ENCODE measurements at regions not wholly inside any gene's neighbourhood (a gene's known extent, or its start where the extent isn't known, plus 50 kb on each side); places are given as distances from the start of the nearest gene placed in this dataset.
"Not testable (repeated sequence)": the region's sequence is repeated elsewhere in the genome, so short reads cannot be mapped to it uniquely, and the experiment has no call there.

GRCh38 chr9:115781070-115781736 lies 372.4 kb upstream of the PAPPA start:
- Histone ChIP-seq H3K4me1 (ENCODE audit: insufficient read depth, low read length) (no peaks in the 10 kb centered on the region), H3K4me3 (ENCODE audit: low read length) (no peak overlapping the region), H3K36me3 (ENCODE audit: insufficient read depth, low read length) (no peaks in the 10 kb centered on the region), H3K27me3 (ENCODE audit: insufficient read depth, low read length) (no peaks in the 10 kb centered on the region), H3K27ac (ENCODE audit: low read depth, low read length) (no peak overlapping the region), H3K9ac (ENCODE audit: low read depth, low read length) (no peak overlapping the region), H3K9me3 (ENCODE audit: insufficient read depth, low read depth, low read length) (no peaks in the 10 kb centered on the region)
- WGBS = 94% methylated on average over 3 of the region's 4 CpGs

GRCh38 chr9:115786321-115786720 lies 367.3 kb upstream of the PAPPA start:
- H3K4me1 ChIP-seq (ENCODE audit: insufficient read depth, low read length) = peaks cover 6% of the 10 kb centered on the region
- H3K4me3 ChIP-seq (ENCODE audit: low read length) = no peak overlapping the region
- no peaks in the 10 kb centered on the region for H3K36me3 ChIP-seq (ENCODE audit: insufficient read depth, low read length)
- no peaks in the 10 kb centered on the region for H3K27me3 ChIP-seq (ENCODE audit: insufficient read depth, low read length)
- no peaks in the 10 kb centered on the region for H3K9me3 ChIP-seq (ENCODE audit: insufficient read depth, low read depth, low read length)
- no peak overlapping the region for H3K9ac ChIP-seq (ENCODE audit: low read depth, low read length)
- whole genome bisulfite sequencing = 86% methylated on average over 2 of the region's 2 CpGs
- H3K27ac ChIP-seq (ENCODE audit: low read depth, low read length) = no peak overlapping the region

GRCh38 chr9:115790520-115790919 lies 363.1 kb upstream of the PAPPA start:
- 93% methylated on average over 6 of the region's 6 CpGs for WGBS
- Histone ChIP-seq H3K4me3 (ENCODE audit: low read length) (no peak overlapping the region), H3K27ac (ENCODE audit: low read depth, low read length) (no peak overlapping the region), H3K4me1 (ENCODE audit: insufficient read depth, low read length) (peaks cover 6% of the 10 kb centered on the region), H3K36me3 (ENCODE audit: insufficient read depth, low read length) (no peaks in the 10 kb centered on the region), H3K9ac (ENCODE audit: low read depth, low read length) (no peak overlapping the region), H3K9me3 (ENCODE audit: insufficient read depth, low read depth, low read length) (no peaks in the 10 kb centered on the region), H3K27me3 (ENCODE audit: insufficient read depth, low read length) (no peaks in the 10 kb centered on the region)

DNA sequence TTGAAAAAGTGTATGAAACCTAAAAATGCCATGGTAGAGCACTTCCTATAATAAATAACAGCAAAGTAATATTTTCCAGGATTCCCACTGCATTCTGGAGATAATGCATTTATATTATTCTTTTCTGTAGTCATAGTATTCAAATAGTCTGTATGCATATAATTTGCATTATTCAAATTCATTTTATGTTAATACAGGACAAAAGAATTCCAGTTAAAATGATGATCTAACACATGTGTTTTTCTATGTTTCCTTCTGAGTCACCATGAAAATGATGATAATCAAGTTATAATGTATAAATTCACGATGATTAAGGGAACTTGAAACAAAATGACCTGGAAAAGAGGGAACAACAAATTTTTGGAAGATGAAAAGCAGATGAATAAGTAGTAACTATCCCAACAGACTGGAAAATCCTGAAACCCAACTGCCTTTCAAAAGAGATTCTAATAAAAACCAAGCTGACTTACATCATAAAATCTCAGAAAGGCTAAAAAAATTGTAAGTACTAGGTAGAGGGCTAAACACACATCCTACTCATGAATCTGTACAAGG lies 358.6 kb upstream of the PAPPA start:
- Histone ChIP-seq H3K9me3 (ENCODE audit: insufficient read depth, low read depth, low read length) (no peaks in the 10 kb centered on the region), H3K36me3 (ENCODE audit: insufficient read depth, low read length) (no peaks in the 10 kb centered on the region), H3K4me3 (ENCODE audit: low read length) (no peak overlapping the region), H3K9ac (ENCODE audit: low read depth, low read length) (no peak overlapping the region), H3K4me1 (ENCODE audit: insufficient read depth, low read length) (no peaks in the 10 kb centered on the region), H3K27ac (ENCODE audit: low read depth, low read length) (no peak overlapping the region), H3K27me3 (ENCODE audit: insufficient read depth, low read length) (no peaks in the 10 kb centered on the region)
- WGBS = 100% methylated on average over 1 of the region's 1 CpG

DNA sequence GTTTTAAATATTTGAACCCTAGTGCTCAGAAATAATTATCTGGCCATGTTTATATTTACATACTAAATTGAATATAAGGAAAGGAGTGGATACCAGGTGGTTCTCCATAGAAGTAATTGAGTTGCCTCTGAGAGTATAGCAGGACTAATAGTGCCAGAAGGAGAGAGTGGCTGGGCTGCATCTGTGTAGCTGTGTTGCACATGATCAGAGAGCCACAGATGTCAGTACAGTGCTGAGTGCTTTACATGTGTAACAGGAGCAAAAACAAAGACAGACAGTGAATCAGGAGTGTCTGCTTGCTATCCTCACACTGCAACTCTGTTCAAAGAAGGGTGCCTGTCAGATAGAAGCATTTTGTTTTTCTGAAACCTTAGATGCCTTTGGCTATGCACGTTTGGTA lies 353.9 kb upstream of the PAPPA start:
- Histone ChIP-seq H3K27ac (ENCODE audit: low read depth, low read length) (no peak overlapping the region), H3K4me3 (ENCODE audit: low read length) (no peak overlapping the region), H3K9ac (ENCODE audit: low read depth, low read length) (no peak overlapping the region), H3K27me3 (ENCODE audit: insufficient read depth, low read length) (no peaks in the 10 kb centered on the region), H3K4me1 (ENCODE audit: insufficient read depth, low read length) (no peaks in the 10 kb centered on the region), H3K9me3 (ENCODE audit: insufficient read depth, low read depth, low read length) (no peaks in the 10 kb centered on the region), H3K36me3 (ENCODE audit: insufficient read depth, low read length) (no peaks in the 10 kb centered on the region)
- 71% methylated on average over 1 of the region's 1 CpG for WGBS

DNA sequence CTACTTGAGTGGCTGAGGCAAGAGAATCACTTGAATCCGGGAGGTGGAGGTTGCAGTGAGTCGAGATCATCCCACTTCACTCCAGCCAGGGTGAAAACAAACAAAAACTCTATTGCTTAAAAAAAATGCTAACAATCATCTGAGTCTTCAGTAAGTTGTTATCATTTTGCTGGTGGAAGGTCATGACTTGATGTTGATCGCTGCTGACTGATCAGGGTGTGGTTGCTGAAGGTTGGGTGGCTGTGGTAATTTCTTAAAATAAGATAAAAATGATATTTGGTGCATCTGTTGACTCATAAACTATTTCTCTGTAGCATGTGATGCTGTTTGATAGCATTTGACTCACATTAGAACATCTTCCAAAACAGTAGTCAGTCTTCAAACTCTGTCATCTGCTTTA lies 349.4 kb upstream of the PAPPA start:
- WGBS = 96% methylated on average over 3 of the region's 3 CpGs
- Histone ChIP-seq H3K27ac (ENCODE audit: low read depth, low read length) (no peak overlapping the region), H3K4me3 (ENCODE audit: low read length) (no peak overlapping the region)

GRCh38 chr9:115808108-115808507 lies 345.5 kb upstream of the PAPPA start:
- Histone ChIP-seq H3K27ac (ENCODE audit: low read depth, low read length) (no peak overlapping the region), H3K4me1 (ENCODE audit: insufficient read depth, low read length) (no peaks in the 10 kb centered on the region), H3K9me3 (ENCODE audit: insufficient read depth, low read depth, low read length) (no peaks in the 10 kb centered on the region), H3K27me3 (ENCODE audit: insufficient read depth, low read length) (no peaks in the 10 kb centered on the region), H3K9ac (ENCODE audit: low read depth, low read length) (no peak overlapping the region), H3K36me3 (ENCODE audit: insufficient read depth, low read length) (no peaks in the 10 kb centered on the region), H3K4me3 (ENCODE audit: low read length) (no peak overlapping the region)
- WGBS = 84% methylated on average over 1 of the region's 2 CpGs

More for the DNA sequence above, 349.4 kb upstream of the PAPPA start:
- Histone ChIP-seq H3K27me3 (ENCODE audit: insufficient read depth, low read length) (no peaks in the 10 kb centered on the region), H3K36me3 (ENCODE audit: insufficient read depth, low read length) (no peaks in the 10 kb centered on the region), H3K9ac (ENCODE audit: low read depth, low read length) (no peak overlapping the region), H3K9me3 (ENCODE audit: insufficient read depth, low read depth, low read length) (no peaks in the 10 kb centered on the region), H3K4me1 (ENCODE audit: insufficient read depth, low read length) (no peaks in the 10 kb centered on the region)

GRCh38 chr9:115808695-115809094 lies 344.9 kb upstream of the PAPPA start:
- H3K4me3 ChIP-seq (ENCODE audit: low read length) = no peak overlapping the region
- 91% methylated on average over 3 of the region's 5 CpGs for WGBS
- no peak overlapping the region for H3K9ac ChIP-seq (ENCODE audit: low read depth, low read length)
- no peaks in the 10 kb centered on the region for H3K9me3 ChIP-seq (ENCODE audit: insufficient read depth, low read depth, low read length)
- H3K4me1 ChIP-seq (ENCODE audit: insufficient read depth, low read length) = no peaks in the 10 kb centered on the region
- H3K36me3 ChIP-seq (ENCODE audit: insufficient read depth, low read length) = no peaks in the 10 kb centered on the region
- no peak overlapping the region for H3K27ac ChIP-seq (ENCODE audit: low read depth, low read length)
- H3K27me3 ChIP-seq (ENCODE audit: insufficient read depth, low read length) = no peaks in the 10 kb centered on the region

DNA sequence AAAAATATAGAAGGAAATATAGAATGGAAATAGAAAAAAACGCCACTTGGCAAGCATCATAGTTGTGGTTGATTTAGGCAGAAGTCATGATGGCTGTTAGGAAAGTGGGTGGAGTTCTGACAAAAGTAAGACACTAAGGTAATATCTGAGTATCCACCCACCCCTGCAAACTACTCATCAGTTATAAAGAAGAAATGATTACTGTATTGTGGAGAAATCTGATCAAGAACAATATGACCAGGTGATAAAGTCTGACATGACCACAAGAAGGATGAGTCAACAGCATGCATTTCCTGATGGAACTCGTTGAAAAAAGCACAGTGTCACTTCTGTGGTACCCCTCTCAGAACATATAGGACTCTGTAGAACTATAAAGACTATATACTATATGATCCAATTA lies 343.4 kb upstream of the PAPPA start:
- no peak overlapping the region for H3K27ac ChIP-seq (ENCODE audit: low read depth, low read length)
- no peaks in the 10 kb centered on the region for H3K36me3 ChIP-seq (ENCODE audit: insufficient read depth, low read length)
- H3K4me1 ChIP-seq (ENCODE audit: insufficient read depth, low read length) = no peaks in the 10 kb centered on the region
- H3K9me3 ChIP-seq (ENCODE audit: insufficient read depth, low read depth, low read length) = no peaks in the 10 kb centered on the region
- H3K27me3 ChIP-seq (ENCODE audit: insufficient read depth, low read length) = no peaks in the 10 kb centered on the region
- H3K9ac ChIP-seq (ENCODE audit: low read depth, low read length) = no peak overlapping the region
- 80% methylated on average over 2 of the region's 2 CpGs for WGBS
- H3K4me3 ChIP-seq (ENCODE audit: low read length) = no peak overlapping the region

GRCh38 chr9:115814081-115814480 lies 339.5 kb upstream of the PAPPA start:
- Histone ChIP-seq H3K9me3 (ENCODE audit: insufficient read depth, low read depth, low read length) (no peaks in the 10 kb centered on the region), H3K36me3 (ENCODE audit: insufficient read depth, low read length) (no peaks in the 10 kb centered on the region), H3K9ac (ENCODE audit: low read depth, low read length) (no peak overlapping the region), H3K27me3 (ENCODE audit: insufficient read depth, low read length) (no peaks in the 10 kb centered on the region), H3K4me3 (ENCODE audit: low read length) (no peak overlapping the region), H3K27ac (ENCODE audit: low read depth, low read length) (no peak overlapping the region), H3K4me1 (ENCODE audit: insufficient read depth, low read length) (no peaks in the 10 kb centered on the region)
- WGBS = 100% methylated on average over 1 of the region's 1 CpG

DNA sequence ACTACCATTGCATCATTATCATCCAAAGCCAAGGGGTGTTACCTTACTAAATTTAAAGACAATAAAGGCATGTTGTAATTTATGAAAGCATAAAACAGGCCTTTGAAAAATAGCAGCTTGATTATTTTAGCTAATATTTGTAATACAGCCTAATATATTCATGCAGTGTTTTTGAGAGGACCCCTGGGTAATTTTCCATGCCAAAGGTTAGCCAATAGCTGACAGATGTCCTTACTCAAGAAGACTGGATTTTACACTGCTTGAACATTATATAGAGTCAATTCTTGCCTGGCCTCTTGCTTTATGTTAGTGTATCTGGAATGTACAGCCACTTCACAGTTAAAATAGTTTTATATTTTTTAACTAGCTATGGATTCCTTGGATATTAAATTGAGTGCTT lies 337.8 kb upstream of the PAPPA start:
- no peaks in the 10 kb centered on the region for H3K27me3 ChIP-seq (ENCODE audit: insufficient read depth, low read length)
- no peak overlapping the region for H3K4me3 ChIP-seq (ENCODE audit: low read length)
- H3K9me3 ChIP-seq (ENCODE audit: insufficient read depth, low read depth, low read length) = no peaks in the 10 kb centered on the region
- no peaks in the 10 kb centered on the region for H3K36me3 ChIP-seq (ENCODE audit: insufficient read depth, low read length)
- H3K4me1 ChIP-seq (ENCODE audit: insufficient read depth, low read length) = no peaks in the 10 kb centered on the region
- no peak overlapping the region for H3K27ac ChIP-seq (ENCODE audit: low read depth, low read length)
- no peak overlapping the region for H3K9ac ChIP-seq (ENCODE audit: low read depth, low read length)

DNA sequence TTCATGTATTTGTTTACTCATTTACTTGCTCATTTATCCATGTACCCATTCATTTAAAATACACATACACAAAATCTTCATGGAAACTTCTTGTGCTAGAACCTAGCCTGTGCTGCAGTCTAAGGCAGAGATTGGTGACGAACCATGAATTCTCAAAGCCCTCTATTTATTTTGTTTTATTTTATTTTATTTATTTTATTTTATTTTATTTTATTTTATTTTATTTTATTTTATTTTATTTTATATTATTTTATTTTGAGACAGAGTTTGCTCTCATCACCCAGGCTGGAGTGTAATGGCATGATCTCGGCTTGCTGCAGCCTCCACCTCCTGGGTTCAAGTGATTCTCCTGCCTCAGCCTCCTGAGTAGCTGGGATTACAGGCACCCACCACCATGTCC lies 334.9 kb upstream of the PAPPA start:
- not testable (repeated sequence) for H3K27me3 ChIP-seq (ENCODE audit: insufficient read depth, low read length); H3K4me3 ChIP-seq (ENCODE audit: low read length); H3K36me3 ChIP-seq (ENCODE audit: insufficient read depth, low read length); H3K4me1 ChIP-seq (ENCODE audit: insufficient read depth, low read length); H3K9ac ChIP-seq (ENCODE audit: low read depth, low read length); H3K9me3 ChIP-seq (ENCODE audit: insufficient read depth, low read depth, low read length); H3K27ac ChIP-seq (ENCODE audit: low read depth, low read length)
- WGBS = 85% methylated on average over 2 of the region's 2 CpGs
